Ovary (tissue), 7 donors: ENCODE measurements at regions not wholly inside any gene's neighbourhood (a gene's known extent, or its start where the extent isn't known, plus 50 kb on each side); places are given as distances from the start of the nearest gene placed in this dataset.

Source experiments
- DNase-seq, 5 donors: peaks; one replicate each; pipeline ENCODE4 v3.0.0-alpha.2; 2019 to 2020
- H3K27ac ChIP-seq, 2 donors: fragments of 200-600 bp; one replicate each; pipeline versions ENCODE4 v1.5.1 to v1.8.0; 2019 to 2022
- H3K27me3 ChIP-seq: fragments of 200-600 bp; one replicate; pipeline ENCODE4 v1.8.0; 2022
- H3K36me3 ChIP-seq: fragments of 200-600 bp; sonication (generic); one replicate; pipeline ENCODE4 v1.5.1; 2019
- H3K4me1 ChIP-seq: one replicate; pipeline ENCODE4 v1.8.1; 2013; ENCODE audit warnings: mild to moderate bottlenecking, moderate library complexity; ENCODE audit not compliant: insufficient read depth
- H3K4me3 ChIP-seq: fragments of 200-600 bp; sonication (generic); one replicate; pipeline ENCODE4 v1.5.1; 2017
- H3K9me3 ChIP-seq, 2 donors: fragments of 200-600 bp in 1 of 2; sonication (generic) in 1 of 2; one replicate each; pipeline versions ENCODE4 v1.5.1 to v1.8.1; 2013 to 2019; ENCODE audit warnings: mild to moderate bottlenecking in 1 of 2, moderate library complexity in 1 of 2
- EP300 ChIP-seq: sonication (generic); formaldehyde crosslinking; IDR thresholded peaks from one replicate; pipeline ENCODE4 v1.6.1; 2017; ENCODE audit warnings: antibody characterized with exemption
- POLR2A ChIP-seq: fragments of 450-650 bp; IDR thresholded peaks from one replicate; pipeline ENCODE4 v1.6.1; 2017; ENCODE audit warnings: antibody characterized with exemption, mild to moderate bottlenecking, moderate library complexity
- WGBS, 3 donors: extraction: QIAGEN DNeasy Blood & Tissue Kit in 1 of 3; methylation state at CpG; one replicate each; pipeline versions ENCODE4 v1.1.5 to v1.1.7; 2013 to 2017; 5-methylcytosine and 5-hydroxymethylcytosine counted together
- intact Hi-C, 4 donors: fragments of 100-400 bp; cut with DNase I; formaldehyde crosslinking; loops; one replicate each; pipeline versions ENCODE4 v1.11.0 to v1.15.1; 2022 to 2023
- TF ChIP-seq, protein P1 (sequence below), 3 donors: fragments of 450-650 bp in 2 of 3; fragments of 200-600 bp in 1 of 3; IDR thresholded peaks; one replicate each; pipeline versions ENCODE4 v1.5.1 to v1.8.0; 2016 to 2022; ENCODE audit warnings: antibody characterized with exemption in 3 of 3, mild to moderate bottlenecking in 1 of 3
- donor health status: DM: no; HTN: no; CAD: no; lungs with moderate emphysema.
- donor health status: DM: no; HTN: no; CAD: no.
- donor health status: Bipolar disorder and iron deficiency.
- donor health status: DM: no; HTN: no; CAD: no.
- donor health status: DM: yes; HTN: yes; CAD: no.

DNA sequence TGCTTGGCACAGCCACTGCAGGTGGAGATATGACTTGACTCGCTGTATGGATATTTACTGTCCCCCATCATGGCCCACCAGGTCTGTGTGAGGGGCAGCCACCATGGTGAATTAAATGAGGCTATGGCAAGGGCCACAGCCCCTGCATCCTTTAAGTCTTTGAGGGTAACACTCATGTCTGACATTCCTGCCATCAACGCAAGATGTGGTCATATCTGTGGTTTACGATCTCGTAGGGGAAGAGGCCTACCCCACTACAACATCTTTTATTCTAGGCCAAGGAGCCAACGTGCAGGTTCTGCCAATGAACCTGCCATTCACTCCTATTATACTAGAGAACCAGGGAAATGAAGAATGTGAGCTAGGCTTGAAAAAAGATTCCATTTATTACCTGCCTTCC, 381.6 kb upstream of the ID2 start:
- H3K27ac ChIP-seq: no peak overlapping the region
- no peak overlapping the region for H3K4me3 ChIP-seq
- TF ChIP-seq POLR2A: no peak
- no peak for TF ChIP-seq EP300
- TF ChIP-seq, protein P1, sequence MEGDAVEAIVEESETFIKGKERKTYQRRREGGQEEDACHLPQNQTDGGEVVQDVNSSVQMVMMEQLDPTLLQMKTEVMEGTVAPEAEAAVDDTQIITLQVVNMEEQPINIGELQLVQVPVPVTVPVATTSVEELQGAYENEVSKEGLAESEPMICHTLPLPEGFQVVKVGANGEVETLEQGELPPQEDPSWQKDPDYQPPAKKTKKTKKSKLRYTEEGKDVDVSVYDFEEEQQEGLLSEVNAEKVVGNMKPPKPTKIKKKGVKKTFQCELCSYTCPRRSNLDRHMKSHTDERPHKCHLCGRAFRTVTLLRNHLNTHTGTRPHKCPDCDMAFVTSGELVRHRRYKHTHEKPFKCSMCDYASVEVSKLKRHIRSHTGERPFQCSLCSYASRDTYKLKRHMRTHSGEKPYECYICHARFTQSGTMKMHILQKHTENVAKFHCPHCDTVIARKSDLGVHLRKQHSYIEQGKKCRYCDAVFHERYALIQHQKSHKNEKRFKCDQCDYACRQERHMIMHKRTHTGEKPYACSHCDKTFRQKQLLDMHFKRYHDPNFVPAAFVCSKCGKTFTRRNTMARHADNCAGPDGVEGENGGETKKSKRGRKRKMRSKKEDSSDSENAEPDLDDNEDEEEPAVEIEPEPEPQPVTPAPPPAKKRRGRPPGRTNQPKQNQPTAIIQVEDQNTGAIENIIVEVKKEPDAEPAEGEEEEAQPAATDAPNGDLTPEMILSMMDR (IDR thresholded peaks at IDR 0.05): no peak
- intact Hi-C loops: no loop called here
- whole genome bisulfite sequencing, 3 donors: 46 to 62% (median 56%) methylated on average over 5 of the region's 5 CpGs
- H3K27me3 ChIP-seq: no peaks in the 10 kb centered on the region
- H3K4me1 ChIP-seq: no peaks in the 10 kb centered on the region
- H3K36me3 ChIP-seq: no peaks in the 10 kb centered on the region
- no peak for DNase-seq
- H3K9me3 ChIP-seq: no peaks in the 10 kb centered on the region

DNA sequence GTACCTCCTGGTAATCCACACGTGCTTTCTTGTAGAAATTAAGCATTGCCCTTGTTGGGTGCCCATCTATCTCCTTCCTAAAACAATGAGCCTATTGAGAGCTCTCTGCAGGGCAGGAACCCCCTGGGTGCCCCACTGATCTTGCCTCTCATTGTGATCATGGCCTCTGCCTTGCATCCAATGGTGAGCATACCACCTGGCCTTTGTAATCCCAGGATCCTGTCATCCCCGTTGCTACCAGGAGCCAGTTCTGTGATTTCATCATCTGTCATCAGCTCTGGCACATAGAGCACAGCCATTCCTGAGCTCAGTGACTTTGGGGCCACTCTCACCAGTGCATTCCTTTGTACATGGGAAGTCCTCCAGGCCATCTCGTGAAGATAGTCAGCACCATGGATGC, 381.0 kb upstream of the ID2 start:
- no peak for TF ChIP-seq EP300
- TF ChIP-seq POLR2A: no peak
- TF ChIP-seq, protein P1 (IDR thresholded peaks at IDR 0.05): no peak
- no peaks in the 10 kb centered on the region for H3K27me3 ChIP-seq
- DNase-seq: no peak
- H3K36me3 ChIP-seq: no peaks in the 10 kb centered on the region
- WGBS, 3 donors: 89 to 93% (median 93%) methylated on average over 3 of the region's 3 CpGs
- H3K9me3 ChIP-seq: no peaks in the 10 kb centered on the region
- H3K4me3 ChIP-seq: no peak overlapping the region
- intact Hi-C loops: no loop called here
- no peak overlapping the region for H3K27ac ChIP-seq
- H3K4me1 ChIP-seq: no peaks in the 10 kb centered on the region

DNA sequence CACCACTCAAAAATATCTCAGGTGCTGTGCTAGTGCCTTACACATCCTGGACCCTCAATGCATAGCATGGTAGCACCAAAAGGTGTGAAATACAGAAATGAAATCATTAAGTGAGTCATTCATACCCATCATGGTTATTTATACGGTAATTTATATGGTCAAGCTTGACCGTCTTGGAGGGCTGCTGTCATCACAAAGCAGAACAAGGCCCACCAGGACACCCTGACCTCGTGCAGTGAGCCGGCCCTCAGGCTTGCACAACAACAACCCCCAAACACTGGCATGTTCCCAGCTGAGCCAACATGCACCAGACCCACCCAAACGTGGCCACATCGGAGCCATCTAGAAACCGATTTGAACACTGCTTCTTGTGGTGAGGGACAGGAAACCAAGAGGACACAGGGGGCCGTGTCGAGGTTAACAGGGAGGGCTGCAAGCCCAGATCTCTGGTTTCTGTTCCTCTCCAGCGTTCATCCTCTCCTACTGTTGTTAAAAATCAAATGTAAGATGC, 378.5 kb upstream of the ID2 start:
- no peak for TF ChIP-seq POLR2A
- TF ChIP-seq, protein P1 (IDR thresholded peaks at IDR 0.05): no peak
- TF ChIP-seq EP300: no peak
- Histone ChIP-seq H3K27ac (no peak overlapping the region), H3K9me3 (no peaks in the 10 kb centered on the region), H3K36me3 (no peaks in the 10 kb centered on the region), H3K4me3 (no peak overlapping the region), H3K27me3 (no peaks in the 10 kb centered on the region), H3K4me1 (no peaks in the 10 kb centered on the region)
- 57 to 67% (median 63%) methylated on average over 10 of the region's 10 CpGs for WGBS, 3 donors
- intact Hi-C loops: no loop called here
- DNase-seq: no peak

DNA sequence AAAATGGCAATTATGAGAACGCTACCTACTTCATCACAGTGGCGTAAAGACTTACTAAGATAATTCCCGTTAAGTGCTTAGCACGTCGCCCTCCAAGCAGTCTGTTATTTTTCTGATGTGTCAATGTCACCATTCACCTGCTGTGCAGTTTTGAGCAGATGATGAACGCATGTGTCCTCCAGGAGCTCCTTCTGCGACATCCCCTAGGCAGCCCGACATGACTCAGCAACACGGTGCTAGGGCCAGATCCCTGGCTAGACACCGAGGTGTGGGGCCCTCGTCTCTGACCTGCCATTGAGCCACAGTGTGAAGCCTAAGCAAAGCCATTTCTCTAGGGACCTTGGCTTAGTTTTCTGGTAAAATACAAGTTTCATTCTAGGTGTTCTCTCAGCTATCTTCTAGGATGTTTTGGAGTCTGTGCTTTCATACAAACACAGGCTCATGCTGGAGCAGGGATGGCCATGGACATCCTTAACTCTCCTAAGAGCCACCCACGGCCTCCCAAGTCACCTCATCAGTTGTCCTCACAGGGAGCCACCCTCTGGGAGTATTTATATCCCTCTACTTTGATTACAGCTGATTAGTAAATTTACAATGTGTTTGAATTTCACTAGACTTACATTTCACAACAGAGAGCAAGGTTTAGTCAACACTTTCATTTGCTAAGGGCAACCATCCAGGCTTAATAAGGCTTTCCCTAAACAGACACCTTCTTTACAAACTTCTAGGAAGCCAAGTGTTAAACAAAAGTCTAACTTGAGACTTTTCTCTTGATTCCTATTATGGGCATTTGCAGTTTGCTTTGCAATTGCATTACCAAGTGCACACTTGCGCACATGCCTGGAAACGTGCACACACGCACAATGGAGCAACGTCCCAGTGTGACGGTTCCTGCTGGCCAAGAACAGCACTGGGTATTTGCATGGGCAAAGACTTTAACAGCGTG, 376.8 kb upstream of the ID2 start:
- Histone ChIP-seq H3K4me1 (no peaks in the 10 kb centered on the region), H3K27ac (no peak overlapping the region), H3K4me3 (no peak overlapping the region), H3K27me3 (no peaks in the 10 kb centered on the region), H3K36me3 (no peaks in the 10 kb centered on the region), H3K9me3 (no peaks in the 10 kb centered on the region)
- WGBS, 3 donors: 93 to 94% (median 93%) methylated on average over 18 of the region's 18 CpGs
- TF ChIP-seq EP300: no peak
- TF ChIP-seq POLR2A: no peak
- TF ChIP-seq, protein P1 (IDR thresholded peaks at IDR 0.05): no peak
- intact Hi-C loops: no loop called here
- no peak for DNase-seq
